ENCODE measurements at regions not wholly inside any gene's neighbourhood (a gene's known extent, or its start where the extent isn't known, plus 50 kb on each side); places are given as distances from the start of the nearest gene placed in this dataset.
"Not testable (repeated sequence)": the region's sequence is repeated elsewhere in the genome, so short reads cannot be mapped to it uniquely, and the experiment has no call there.

- no peak overlapping the region for H3K27ac ChIP-seq
- no peaks in the 10 kb centered on the region for H3K36me3 ChIP-seq
- H3K9me3 ChIP-seq = no peaks in the 10 kb centered on the region
- no peak overlapping the region for H3K4me3 ChIP-seq
- TF ChIP-seq Cebpa-rat (IDR thresholded peaks at IDR 0.05) = no peak
- no peaks in the 10 kb centered on the region for H3K27me3 ChIP-seq
- peaks cover 11% of the 10 kb centered on the region for H3K4me1 ChIP-seq
- no peak overlapping the region for H3K4me2 ChIP-seq
- H4K20me1 ChIP-seq = no peaks in the 10 kb centered on the region
- no peak overlapping the region for H3K9ac ChIP-seq
These were observed 148.7 kb upstream of the SLC1A3 start for GRCh38 chr5:36457511-36458270.

- 0 out of 2 replicates have a peak, but pooled peaks cover 2% of the 10 kb centered on the region for H3K9me3 ChIP-seq
- no peaks in the 10 kb centered on the region for H3K27me3 ChIP-seq
- no peaks in the 10 kb centered on the region for H3K36me3 ChIP-seq
- H3K4me2 ChIP-seq = no peak overlapping the region
- H3K4me1 ChIP-seq = peaks cover 17% of the 10 kb centered on the region
- H4K20me1 ChIP-seq = no peaks in the 10 kb centered on the region
- no peak overlapping the region for H3K27ac ChIP-seq
- H3K9ac ChIP-seq = no peak overlapping the region
- no peak overlapping the region for H3K4me3 ChIP-seq
- TF ChIP-seq Cebpa-rat (IDR thresholded peaks at IDR 0.05) = no peak
These were observed 147.7 kb upstream of the SLC1A3 start for GRCh38 chr5:36458746-36459145.

- Histone ChIP-seq H3K4me3 (no peak overlapping the region), H3K9me3 (peaks cover 8% of the 10 kb centered on the region), H3K4me2 (no peak overlapping the region), H4K20me1 (no peaks in the 10 kb centered on the region), H3K27ac (no peak overlapping the region), H3K4me1 (peaks cover 17% of the 10 kb centered on the region), H3K9ac (no peak overlapping the region), H3K27me3 (no peaks in the 10 kb centered on the region), H3K36me3 (no peaks in the 10 kb centered on the region)
- TF ChIP-seq Cebpa-rat (IDR thresholded peaks at IDR 0.05) = no peak
These were observed 146.9 kb upstream of the SLC1A3 start for GRCh38 chr5:36459176-36460135.

GRCh38 chr5:36462295-36463021 is 143.9 kb upstream of the SLC1A3 start:
- no peak overlapping the region for H3K4me3 ChIP-seq
- no peak for TF ChIP-seq Cebpa-rat (IDR thresholded peaks at IDR 0.05)
- peak overlapping the region; percentile 39 for H3K27ac ChIP-seq
- no peaks in the 10 kb centered on the region for H3K27me3 ChIP-seq
- H3K4me2 ChIP-seq = peak overlapping the region; percentile 43
- H3K9me3 ChIP-seq = peaks cover 33% of the 10 kb centered on the region
- peak overlapping the region; percentile 6; the same call in 1 of the 2 replicates for H3K9ac ChIP-seq
- H3K36me3 ChIP-seq = no peaks in the 10 kb centered on the region
- no peaks in the 10 kb centered on the region for H4K20me1 ChIP-seq
- peaks cover 17% of the 10 kb centered on the region for H3K4me1 ChIP-seq

GRCh38 chr5:36475942-36476341 is 130.5 kb upstream of the SLC1A3 start:
- H3K4me2 ChIP-seq, H3K4me3 ChIP-seq, H3K9ac ChIP-seq, H3K9me3 ChIP-seq, H3K27ac ChIP-seq, H3K27me3 ChIP-seq, H3K4me1 ChIP-seq, H4K20me1 ChIP-seq, H3K36me3 ChIP-seq: not testable (repeated sequence)

GRCh38 chr5:36478646-36479317 is 127.6 kb upstream of the SLC1A3 start:
- H3K27ac ChIP-seq = no peak overlapping the region
- H3K4me1 ChIP-seq = no peaks in the 10 kb centered on the region
- no peak overlapping the region for H3K4me3 ChIP-seq
- no peak overlapping the region for H3K9ac ChIP-seq
- H3K36me3 ChIP-seq = no peaks in the 10 kb centered on the region
- H3K9me3 ChIP-seq = peaks cover 4% of the 10 kb centered on the region; the same call in 1 of the 2 replicates
- TF ChIP-seq Cebpa-rat (IDR thresholded peaks at IDR 0.05) = no peak
- no peak overlapping the region for H3K4me2 ChIP-seq
- H4K20me1 ChIP-seq = no peaks in the 10 kb centered on the region
- no peaks in the 10 kb centered on the region for H3K27me3 ChIP-seq

GRCh38 chr5:36481454-36482120 is 124.8 kb upstream of the SLC1A3 start:
- no peaks in the 10 kb centered on the region for H3K9me3 ChIP-seq
- no peak overlapping the region for H3K4me3 ChIP-seq
- H3K4me2 ChIP-seq = no peak overlapping the region
- no peaks in the 10 kb centered on the region for H3K27me3 ChIP-seq
- no peaks in the 10 kb centered on the region for H3K4me1 ChIP-seq
- TF ChIP-seq Cebpa-rat (IDR thresholded peaks at IDR 0.05) = no peak
- no peaks in the 10 kb centered on the region for H3K36me3 ChIP-seq
- no peaks in the 10 kb centered on the region for H4K20me1 ChIP-seq
- no peak overlapping the region for H3K9ac ChIP-seq
- no peak overlapping the region for H3K27ac ChIP-seq

- no peaks in the 10 kb centered on the region for H3K4me1 ChIP-seq
- no peak overlapping the region for H3K9ac ChIP-seq
- H3K9me3 ChIP-seq = no peaks in the 10 kb centered on the region
- no peak overlapping the region for H3K4me2 ChIP-seq
- H3K27ac ChIP-seq = no peak overlapping the region
- no peak for TF ChIP-seq Cebpa-rat (IDR thresholded peaks at IDR 0.05)
- H3K36me3 ChIP-seq = no peaks in the 10 kb centered on the region
- H3K4me3 ChIP-seq = no peak overlapping the region
- H4K20me1 ChIP-seq = no peaks in the 10 kb centered on the region
- no peaks in the 10 kb centered on the region for H3K27me3 ChIP-seq
These were observed 123.6 kb upstream of the SLC1A3 start for GRCh38 chr5:36482812-36483211.

- Histone ChIP-seq H3K9ac (no peak overlapping the region), H3K4me3 (no peak overlapping the region), H3K4me2 (no peak overlapping the region), H3K9me3 (no peaks in the 10 kb centered on the region), H3K4me1 (no peaks in the 10 kb centered on the region), H3K36me3 (no peaks in the 10 kb centered on the region), H3K27ac (no peak overlapping the region), H3K27me3 (no peaks in the 10 kb centered on the region), H4K20me1 (no peaks in the 10 kb centered on the region)
- TF ChIP-seq Cebpa-rat (IDR thresholded peaks at IDR 0.05) = no peak
These were observed 116.9 kb upstream of the SLC1A3 start for GRCh38 chr5:36489505-36489904.

All from BLaER1 (cell line).